ENCODE measurements at regions not wholly inside any gene's neighbourhood (a gene's known extent, or its start where the extent isn't known, plus 50 kb on each side); places are given as distances from the start of the nearest gene placed in this dataset.
"Not testable (repeated sequence)": the region's sequence is repeated elsewhere in the genome, so short reads cannot be mapped to it uniquely, and the experiment has no call there.

DNA sequence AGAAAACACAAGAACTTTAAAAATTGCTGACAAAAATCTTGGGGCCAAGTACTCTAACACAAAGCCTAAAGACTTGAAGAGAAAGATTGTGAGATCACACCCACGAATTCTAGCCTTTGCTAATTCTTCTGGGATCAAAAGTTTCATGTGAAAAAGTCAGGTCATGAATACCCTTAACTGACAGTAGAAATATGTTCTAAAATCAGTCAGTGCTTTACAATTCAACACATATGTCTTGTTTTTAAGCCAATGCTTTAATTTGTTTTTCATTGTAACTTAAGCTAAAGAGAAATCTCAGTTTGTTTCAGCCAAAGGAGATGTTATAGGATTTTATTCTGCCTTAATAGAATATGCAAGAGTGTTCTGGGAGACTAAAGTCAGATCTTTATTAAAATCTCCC lies 78.2 kb upstream of the PLEKHG1 start:
- intact Hi-C loops (cut with DNase I; ENCODE audit: low total_unique reads), result no loop called here
- Histone ChIP-seq H3K36me3 (no peaks in the 10 kb centered on the region), H3K27ac (no peak overlapping the region), H3K4me3 (no peak overlapping the region), H3K4me1 (no peaks in the 10 kb centered on the region), H3K9me3 (no peaks in the 10 kb centered on the region), H3K27me3 (no peaks in the 10 kb centered on the region)
- DNase-seq, result no peak
- TF ChIP-seq POLR2A (IDR thresholded peaks at IDR 0.05) (no peak), POLR2AphosphoS5 (IDR thresholded peaks at IDR 0.05) (no peak), EP300 (IDR thresholded peaks at IDR 0.05) (no peak)
- TF ChIP-seq, protein P1, sequence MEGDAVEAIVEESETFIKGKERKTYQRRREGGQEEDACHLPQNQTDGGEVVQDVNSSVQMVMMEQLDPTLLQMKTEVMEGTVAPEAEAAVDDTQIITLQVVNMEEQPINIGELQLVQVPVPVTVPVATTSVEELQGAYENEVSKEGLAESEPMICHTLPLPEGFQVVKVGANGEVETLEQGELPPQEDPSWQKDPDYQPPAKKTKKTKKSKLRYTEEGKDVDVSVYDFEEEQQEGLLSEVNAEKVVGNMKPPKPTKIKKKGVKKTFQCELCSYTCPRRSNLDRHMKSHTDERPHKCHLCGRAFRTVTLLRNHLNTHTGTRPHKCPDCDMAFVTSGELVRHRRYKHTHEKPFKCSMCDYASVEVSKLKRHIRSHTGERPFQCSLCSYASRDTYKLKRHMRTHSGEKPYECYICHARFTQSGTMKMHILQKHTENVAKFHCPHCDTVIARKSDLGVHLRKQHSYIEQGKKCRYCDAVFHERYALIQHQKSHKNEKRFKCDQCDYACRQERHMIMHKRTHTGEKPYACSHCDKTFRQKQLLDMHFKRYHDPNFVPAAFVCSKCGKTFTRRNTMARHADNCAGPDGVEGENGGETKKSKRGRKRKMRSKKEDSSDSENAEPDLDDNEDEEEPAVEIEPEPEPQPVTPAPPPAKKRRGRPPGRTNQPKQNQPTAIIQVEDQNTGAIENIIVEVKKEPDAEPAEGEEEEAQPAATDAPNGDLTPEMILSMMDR (IDR thresholded peaks at IDR 0.05), result no peak
- WGBS, 5 donors, result 70 to 80% (median 75%) methylated on average over 1 of the region's 1 CpG

DNA sequence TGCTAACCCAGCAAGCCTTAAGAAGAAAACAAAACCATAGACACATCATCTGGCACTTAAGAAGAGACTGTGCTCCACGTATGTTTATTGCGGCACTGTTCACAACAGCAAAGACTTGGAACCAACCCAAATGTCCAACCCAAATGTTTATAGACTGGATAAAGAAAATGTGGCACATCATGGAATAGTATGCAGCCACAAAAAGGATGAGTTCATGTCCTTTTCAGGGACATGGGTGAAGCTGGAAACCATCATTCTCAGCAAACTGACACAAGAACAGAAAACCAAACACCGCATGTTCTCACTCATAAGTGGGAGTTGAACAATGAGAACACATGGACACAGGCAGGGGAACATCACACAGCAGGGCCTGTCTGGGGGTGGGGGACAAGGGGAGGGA lies 76.5 kb upstream of the PLEKHG1 start:
- H3K4me3 ChIP-seq; DNase-seq; H3K27ac ChIP-seq; H3K4me1 ChIP-seq; intact Hi-C loops (cut with DNase I; ENCODE audit: low total_unique reads); H3K27me3 ChIP-seq; H3K36me3 ChIP-seq; H3K9me3 ChIP-seq: not testable (repeated sequence)
- 89 to 98% (median 93%) methylated on average over 3 of the region's 3 CpGs for WGBS, 5 donors

DNA sequence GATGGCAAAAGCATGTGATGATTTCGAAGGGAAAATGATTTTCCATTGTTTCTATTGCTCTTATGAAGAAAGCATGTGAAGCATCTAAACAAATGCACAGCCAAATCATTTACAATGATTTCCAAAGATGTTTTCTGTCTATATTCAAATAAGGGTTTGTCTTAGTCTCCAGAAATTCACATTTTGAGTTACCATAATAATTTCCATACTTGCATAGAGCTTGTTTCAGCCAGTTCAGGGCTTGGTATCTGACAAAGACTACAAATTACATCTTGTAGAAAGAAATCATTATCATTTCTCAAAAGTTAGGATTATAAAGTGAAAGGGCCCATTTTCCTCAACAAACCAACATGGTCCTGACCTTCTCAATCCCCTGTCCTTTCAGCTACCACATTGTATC lies 74.4 kb upstream of the PLEKHG1 start:
- TF ChIP-seq POLR2A (IDR thresholded peaks at IDR 0.05), result no peak
- no peak for TF ChIP-seq POLR2AphosphoS5 (IDR thresholded peaks at IDR 0.05)
- TF ChIP-seq, protein P1 (IDR thresholded peaks at IDR 0.05), result no peak
- no peak for TF ChIP-seq EP300 (IDR thresholded peaks at IDR 0.05)
- WGBS, 5 donors, result 84 to 95% (median 89%) methylated on average over 1 of the region's 1 CpG
- H3K4me1 ChIP-seq, result peaks cover 0 to 8% (median 4%) of the 10 kb centered on the region in 4 donors

DNA sequence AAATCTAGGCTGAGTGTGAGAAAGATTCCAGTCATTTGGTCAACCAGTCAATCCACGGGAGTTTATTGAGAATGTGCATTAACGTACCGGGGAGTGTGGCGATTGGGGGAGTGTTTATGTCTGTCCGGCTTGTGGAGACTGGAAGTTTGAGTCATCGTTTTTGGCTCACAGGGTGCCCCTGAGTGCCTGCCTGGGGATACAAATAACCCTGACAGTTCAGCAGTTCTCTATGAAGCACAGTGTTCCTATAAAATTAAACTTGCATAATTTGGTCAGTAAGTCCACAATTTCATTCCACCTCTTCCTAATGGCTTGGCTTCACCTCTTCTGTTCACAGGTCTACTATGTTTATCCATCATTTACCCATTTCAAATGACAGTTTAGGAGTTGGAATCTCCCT lies 72.6 kb upstream of the PLEKHG1 start:
- Histone ChIP-seq H3K4me3 (no peak overlapping the region), H3K27me3 (no peaks in the 10 kb centered on the region), H3K9me3 (no peaks in the 10 kb centered on the region), H3K4me1 (peaks cover 0 to 8% (median 4%) of the 10 kb centered on the region in 4 donors), H3K27ac (peak overlapping the region in 1 of 5 donors; percentile 5), H3K36me3 (no peaks in the 10 kb centered on the region)
- TF ChIP-seq, protein P1 (IDR thresholded peaks at IDR 0.05), result no peak
- TF ChIP-seq POLR2A (IDR thresholded peaks at IDR 0.05), result no peak
- no peak for DNase-seq
- intact Hi-C loops (cut with DNase I; ENCODE audit: low total_unique reads), result no loop called here
- WGBS, 5 donors, result 53 to 86% (median 66%) methylated on average over 6 of the region's 6 CpGs

More for the DNA sequence above, 74.4 kb upstream of the PLEKHG1 start:
- no peaks in the 10 kb centered on the region for H3K9me3 ChIP-seq
- no peak for DNase-seq
- H3K27me3 ChIP-seq, result no peaks in the 10 kb centered on the region
- intact Hi-C loops (cut with DNase I; ENCODE audit: low total_unique reads), result no loop called here
- no peak overlapping the region for H3K27ac ChIP-seq
- no peaks in the 10 kb centered on the region for H3K36me3 ChIP-seq
- H3K4me3 ChIP-seq, result no peak overlapping the region

DNA sequence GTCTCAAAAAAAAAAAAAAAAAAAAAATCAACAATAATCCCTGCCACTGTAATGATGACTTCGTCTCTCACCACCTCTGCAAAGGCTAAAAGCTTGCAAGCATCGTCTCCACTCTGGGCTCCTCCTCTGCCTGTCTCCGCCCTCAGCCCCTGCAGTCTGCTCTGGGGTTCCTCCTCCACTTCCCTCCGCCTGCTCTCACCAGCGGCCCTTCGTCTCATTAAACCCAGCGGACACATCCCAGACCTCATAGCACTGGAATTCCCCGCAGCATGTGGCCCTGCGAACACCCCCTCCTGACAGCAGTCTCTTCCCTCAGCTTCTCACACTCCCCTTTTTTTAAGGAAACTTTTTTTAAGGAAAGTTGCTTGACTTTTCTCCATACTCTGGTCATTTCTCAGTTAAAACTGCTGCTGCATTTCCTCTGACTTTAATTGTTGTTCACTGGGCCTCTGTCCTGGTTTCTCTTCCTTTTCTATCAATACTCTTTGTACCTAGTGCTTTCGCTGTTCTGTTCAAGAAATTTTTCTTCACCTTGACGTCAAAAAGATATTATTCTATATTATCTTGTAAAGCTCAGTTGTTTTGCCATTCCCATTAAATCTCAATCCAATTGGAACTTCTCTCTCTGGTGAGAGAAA lies 70.9 kb upstream of the PLEKHG1 start:
- WGBS, 5 donors, result 45 to 62% (median 57%) methylated on average over 11 of the region's 11 CpGs
- intact Hi-C loops (cut with DNase I; ENCODE audit: low total_unique reads), result no loop called here
- peaks cover 0 to 8% (median 4%) of the 10 kb centered on the region in 4 donors for H3K4me1 ChIP-seq
- H3K4me3 ChIP-seq, result no peak overlapping the region
- H3K27me3 ChIP-seq, result no peaks in the 10 kb centered on the region
- DNase-seq, result peak in 1 of 2 donors; percentile 91
- H3K36me3 ChIP-seq, result no peaks in the 10 kb centered on the region
- no peaks in the 10 kb centered on the region for H3K9me3 ChIP-seq
- TF ChIP-seq POLR2AphosphoS5 (IDR thresholded peaks at IDR 0.05) (no peak), POLR2A (IDR thresholded peaks at IDR 0.05) (no peak), EP300 (IDR thresholded peaks at IDR 0.05) (no peak)
- TF ChIP-seq, protein P1 (IDR thresholded peaks at IDR 0.05), result no peak
- H3K27ac ChIP-seq, result peak overlapping the region in 1 of 5 donors; percentile 40

Data from stomach (tissue), 8 donors.